ENCODE measurements at regions not wholly inside any gene's neighbourhood (a gene's known extent, or its start where the extent isn't known, plus 50 kb on each side); places are given as distances from the start of the nearest gene placed in this dataset.
"Not testable (repeated sequence)": the region's sequence is repeated elsewhere in the genome, so short reads cannot be mapped to it uniquely, and the experiment has no call there.

DNA sequence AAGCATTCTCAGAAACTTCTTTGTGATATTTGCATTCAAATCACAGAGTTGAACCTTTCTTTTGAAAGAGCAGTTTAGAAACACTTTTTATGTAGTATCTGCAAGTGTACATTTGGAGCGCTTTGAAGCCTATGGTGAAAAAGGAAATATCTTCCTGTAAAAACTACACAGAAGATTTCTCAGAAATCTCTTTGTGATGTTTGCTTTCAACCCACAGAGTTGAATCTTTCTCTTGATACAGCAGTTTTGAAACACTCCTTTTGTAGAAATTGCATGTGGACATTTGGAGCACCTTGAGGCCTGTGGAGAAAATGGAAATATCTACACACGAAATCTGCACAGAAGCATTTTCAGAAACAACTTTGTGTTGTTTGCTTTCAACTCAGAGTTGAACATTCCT is 612.3 kb upstream of the ZNF337 start:
- Histone ChIP-seq H3K4me3 (ENCODE audit: low read depth, low read length) (no peak overlapping the region), H3K27me3 (ENCODE audit: control insufficient read depth, insufficient read depth, low read length) (no peaks in the 10 kb centered on the region), H3K36me3 (ENCODE audit: control insufficient read depth, insufficient read depth, low read length) (no peaks in the 10 kb centered on the region)
- no peak for DNase-seq (ENCODE audit: low read depth)
- TF ChIP-seq, protein P1, sequence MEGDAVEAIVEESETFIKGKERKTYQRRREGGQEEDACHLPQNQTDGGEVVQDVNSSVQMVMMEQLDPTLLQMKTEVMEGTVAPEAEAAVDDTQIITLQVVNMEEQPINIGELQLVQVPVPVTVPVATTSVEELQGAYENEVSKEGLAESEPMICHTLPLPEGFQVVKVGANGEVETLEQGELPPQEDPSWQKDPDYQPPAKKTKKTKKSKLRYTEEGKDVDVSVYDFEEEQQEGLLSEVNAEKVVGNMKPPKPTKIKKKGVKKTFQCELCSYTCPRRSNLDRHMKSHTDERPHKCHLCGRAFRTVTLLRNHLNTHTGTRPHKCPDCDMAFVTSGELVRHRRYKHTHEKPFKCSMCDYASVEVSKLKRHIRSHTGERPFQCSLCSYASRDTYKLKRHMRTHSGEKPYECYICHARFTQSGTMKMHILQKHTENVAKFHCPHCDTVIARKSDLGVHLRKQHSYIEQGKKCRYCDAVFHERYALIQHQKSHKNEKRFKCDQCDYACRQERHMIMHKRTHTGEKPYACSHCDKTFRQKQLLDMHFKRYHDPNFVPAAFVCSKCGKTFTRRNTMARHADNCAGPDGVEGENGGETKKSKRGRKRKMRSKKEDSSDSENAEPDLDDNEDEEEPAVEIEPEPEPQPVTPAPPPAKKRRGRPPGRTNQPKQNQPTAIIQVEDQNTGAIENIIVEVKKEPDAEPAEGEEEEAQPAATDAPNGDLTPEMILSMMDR (IDR thresholded peaks at IDR 0.05; ENCODE audit: insufficient read depth, low read depth, low read length), result no peak
- POLR2A ChIA-PET, result no interaction called here
- CTCF ChIA-PET, result no interaction called here

DNA sequence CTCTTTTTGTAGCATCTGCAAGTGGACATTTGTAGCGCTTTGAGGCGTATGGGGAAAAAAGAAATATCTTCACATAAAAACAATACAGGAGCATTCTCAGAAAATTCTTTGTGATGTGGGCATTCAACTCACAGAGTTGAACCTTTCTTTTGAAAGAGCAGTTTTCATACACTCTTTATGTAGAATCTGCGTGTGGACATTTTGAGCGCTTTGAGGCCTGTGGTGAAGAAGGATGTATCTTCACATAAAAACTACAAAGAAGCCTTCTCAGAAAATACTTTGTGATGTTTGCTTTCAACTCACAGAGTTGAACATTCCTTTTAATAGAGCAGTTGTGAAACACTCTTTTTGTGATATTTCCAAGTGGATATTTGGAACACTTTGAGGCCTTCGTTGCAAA is 598.4 kb upstream of the ZNF337 start:
- no peaks in the 10 kb centered on the region for H3K27me3 ChIP-seq (ENCODE audit: control insufficient read depth, insufficient read depth, low read length)
- no peak overlapping the region for H3K4me3 ChIP-seq (ENCODE audit: low read depth, low read length)
- POLR2A ChIA-PET, result no interaction called here
- CTCF ChIA-PET, result no interaction called here
- no peaks in the 10 kb centered on the region for H3K36me3 ChIP-seq (ENCODE audit: control insufficient read depth, insufficient read depth, low read length)
- TF ChIP-seq, protein P1 (IDR thresholded peaks at IDR 0.05; ENCODE audit: insufficient read depth, low read depth, low read length), result no peak
- no peak for DNase-seq (ENCODE audit: low read depth)

DNA sequence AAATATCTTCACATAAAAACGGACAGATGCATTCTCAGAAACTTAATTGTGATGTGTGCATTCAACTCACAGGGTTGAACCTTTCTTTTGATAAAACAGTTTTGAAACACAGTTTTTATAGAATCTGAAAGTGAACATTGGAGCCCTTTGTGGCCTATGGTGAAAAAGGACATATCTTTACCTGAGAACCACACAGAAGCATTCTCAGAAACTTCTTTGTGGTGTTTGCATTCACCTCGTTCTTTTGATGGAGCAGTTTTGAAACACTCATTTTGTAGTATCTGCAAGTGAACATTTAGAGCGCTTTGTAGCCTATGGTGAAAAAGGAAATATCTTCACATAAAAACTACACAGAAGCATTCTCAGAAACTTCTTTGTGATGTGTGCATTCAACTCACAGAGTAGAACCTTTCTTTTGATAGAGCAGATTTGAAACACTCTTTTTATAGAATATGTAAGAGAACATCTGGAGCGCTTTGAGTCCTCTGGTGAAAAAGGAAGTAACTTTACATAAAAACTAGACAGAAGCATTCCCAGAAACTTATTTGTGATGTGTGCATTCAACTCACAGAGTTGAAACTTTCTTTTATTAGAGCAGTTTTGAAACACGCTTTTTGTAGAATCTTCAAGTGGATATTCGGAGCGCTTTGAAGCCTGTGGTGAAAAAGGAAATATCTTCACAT is 591.9 kb upstream of the ZNF337 start:
- DNase-seq (ENCODE audit: low read depth); H3K36me3 ChIP-seq (ENCODE audit: control insufficient read depth, insufficient read depth, low read length); POLR2A ChIA-PET; H3K27me3 ChIP-seq (ENCODE audit: control insufficient read depth, insufficient read depth, low read length); CTCF ChIA-PET; H3K4me3 ChIP-seq (ENCODE audit: low read depth, low read length): not testable (repeated sequence)

DNA sequence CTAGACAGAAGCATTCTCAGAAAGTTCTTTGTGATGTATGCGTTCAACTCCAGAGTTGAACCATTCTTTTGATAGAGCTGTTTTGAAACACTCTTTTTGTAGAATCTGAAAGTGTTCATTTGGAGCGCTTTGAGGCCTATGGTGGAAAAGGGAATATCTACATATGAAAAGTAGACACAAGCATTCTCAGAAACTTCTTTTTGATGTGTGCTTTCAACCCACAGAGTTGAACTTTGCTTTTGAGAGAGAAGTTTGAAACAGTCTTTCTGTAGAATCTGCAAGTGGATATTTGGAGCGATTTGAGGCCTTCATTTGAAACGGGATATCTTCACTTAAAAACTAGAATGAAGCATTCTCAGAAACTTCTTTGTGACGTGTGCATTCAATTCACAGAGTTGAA is 582.6 kb upstream of the ZNF337 start:
- H3K36me3 ChIP-seq (ENCODE audit: control insufficient read depth, insufficient read depth, low read length), result no peaks in the 10 kb centered on the region
- TF ChIP-seq, protein P1 (IDR thresholded peaks at IDR 0.05; ENCODE audit: insufficient read depth, low read depth, low read length), result no peak
- ChIA-PET POLR2A (no interaction called here), CTCF (no interaction called here)
- H3K4me3 ChIP-seq (ENCODE audit: low read depth, low read length), result no peak overlapping the region
- DNase-seq (ENCODE audit: low read depth), result no peak
- H3K27me3 ChIP-seq (ENCODE audit: control insufficient read depth, insufficient read depth, low read length), result no peaks in the 10 kb centered on the region

DNA sequence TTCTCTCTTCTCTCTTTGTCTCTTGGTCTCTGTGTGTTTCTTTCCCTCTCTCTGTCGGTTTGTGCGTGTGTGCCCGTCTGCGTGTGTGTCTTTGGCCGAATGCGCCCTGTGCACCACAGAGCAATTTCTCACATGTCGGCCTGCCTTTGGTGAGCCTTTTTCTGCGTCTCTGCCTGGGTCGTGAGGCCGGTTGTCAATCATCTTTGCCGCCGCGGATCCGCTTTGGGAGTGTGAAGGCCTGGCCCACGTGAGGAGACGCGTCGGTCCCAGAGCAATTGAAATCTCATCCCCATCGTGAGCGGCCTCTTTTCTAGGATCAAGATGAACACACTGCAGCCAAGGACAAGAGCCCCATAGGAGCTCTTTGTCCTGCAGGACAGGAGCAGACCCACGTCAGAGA is 580.7 kb upstream of the ZNF337 start:
- no peak overlapping the region for H3K4me3 ChIP-seq (ENCODE audit: low read depth, low read length)
- H3K27me3 ChIP-seq (ENCODE audit: control insufficient read depth, insufficient read depth, low read length), result no peaks in the 10 kb centered on the region
- DNase-seq (ENCODE audit: low read depth), result no peak
- POLR2A ChIA-PET, result no interaction called here
- TF ChIP-seq, protein P1 (IDR thresholded peaks at IDR 0.05; ENCODE audit: insufficient read depth, low read depth, low read length), result no peak
- H3K36me3 ChIP-seq (ENCODE audit: control insufficient read depth, insufficient read depth, low read length), result no peaks in the 10 kb centered on the region
- CTCF ChIA-PET, result no interaction called here

DNA sequence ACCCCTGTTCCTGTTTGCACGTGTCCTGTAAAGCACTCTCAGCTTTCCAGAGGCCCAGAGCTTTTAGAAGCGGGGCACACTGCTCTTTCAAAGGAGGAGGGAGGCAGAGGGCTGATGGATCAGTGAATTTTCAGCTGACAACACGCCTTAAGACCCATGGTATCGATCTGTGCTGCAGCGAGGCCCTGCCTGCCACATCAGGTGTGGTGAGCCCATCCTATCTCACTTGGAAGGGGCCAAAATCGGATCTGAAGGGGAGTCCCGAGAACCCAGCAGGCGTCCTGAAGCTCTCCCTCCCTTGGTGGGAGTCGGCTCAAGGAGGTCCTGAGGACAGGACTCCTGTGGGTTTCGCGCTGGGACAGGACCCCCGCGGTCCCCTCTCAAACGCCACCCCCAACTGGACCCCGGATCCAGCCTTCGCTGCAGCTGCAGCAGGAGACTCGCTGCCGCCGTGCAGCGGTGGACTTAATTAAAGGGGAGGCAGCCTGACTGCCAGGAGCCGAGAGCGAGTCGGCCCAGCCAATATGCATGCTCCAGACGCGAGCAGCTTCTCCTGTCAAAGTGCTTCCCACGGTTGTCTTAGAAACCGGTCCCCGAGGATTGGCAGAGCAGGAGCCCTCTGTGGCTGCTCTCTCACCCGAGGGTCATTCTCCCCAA is 580.0 kb upstream of the ZNF337 start:
- TF ChIP-seq, protein P1 (IDR thresholded peaks at IDR 0.05; ENCODE audit: insufficient read depth, low read depth, low read length), result peak; percentile 32
- CTCF ChIA-PET, result no interaction called here
- POLR2A ChIA-PET, result no interaction called here
- peak; percentile 1 for DNase-seq (ENCODE audit: low read depth)
- no peak overlapping the region; the same call in 1 of the 2 replicates for H3K4me3 ChIP-seq (ENCODE audit: low read depth, low read length)
- no peaks in the 10 kb centered on the region for H3K36me3 ChIP-seq (ENCODE audit: control insufficient read depth, insufficient read depth, low read length)
- H3K27me3 ChIP-seq (ENCODE audit: control insufficient read depth, insufficient read depth, low read length), result no peaks in the 10 kb centered on the region

DNA sequence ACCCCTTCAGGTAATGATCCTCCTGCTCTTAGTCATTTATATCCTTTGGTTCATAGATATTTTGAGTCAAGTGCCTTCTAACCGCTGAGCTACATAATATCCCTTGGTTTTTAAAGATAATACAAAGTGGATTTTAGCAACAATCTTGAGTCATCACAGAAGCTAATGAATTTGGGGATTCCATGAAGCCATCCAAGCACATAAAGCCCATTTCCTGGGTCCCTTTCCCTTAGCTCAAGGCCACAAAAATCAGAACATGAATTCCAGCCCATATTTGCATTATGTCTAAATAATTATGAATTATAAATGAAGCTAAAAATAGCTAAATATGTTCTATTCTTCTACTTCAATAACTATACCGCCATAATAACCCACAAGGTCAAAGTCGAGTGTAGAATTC is 572.1 kb upstream of the ZNF337 start:
- POLR2A ChIA-PET, result interaction anchor here (0.6 kb wide), 1 partner anchor 18 kb away, joined by 4 read pairs; no protein-coding TSS in a partner anchor
- CTCF ChIA-PET; H3K36me3 ChIP-seq (ENCODE audit: control insufficient read depth, insufficient read depth, low read length); H3K27me3 ChIP-seq (ENCODE audit: control insufficient read depth, insufficient read depth, low read length); H3K4me3 ChIP-seq (ENCODE audit: low read depth, low read length); DNase-seq (ENCODE audit: low read depth): not testable (repeated sequence)

DNA sequence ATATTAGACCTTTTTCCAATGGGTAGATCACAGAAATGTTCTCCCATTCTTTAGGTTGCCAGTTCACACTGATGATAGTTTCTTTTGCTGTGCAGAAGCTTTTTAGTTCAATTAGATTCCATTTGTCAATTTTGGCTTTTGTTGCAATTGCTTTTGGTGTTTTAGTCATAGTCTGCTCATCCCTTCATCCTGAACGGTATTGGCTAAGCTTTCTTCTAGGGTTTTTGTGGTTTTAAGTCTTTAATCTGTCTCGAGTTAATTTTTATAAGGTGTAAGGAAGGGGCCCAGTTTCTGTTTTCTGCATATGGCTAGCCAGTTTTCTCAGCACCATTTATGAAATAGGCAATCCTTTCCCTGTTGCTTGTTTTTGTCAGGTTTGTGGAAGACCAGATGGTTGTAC is 564.3 kb upstream of the ZNF337 start:
- H3K36me3 ChIP-seq (ENCODE audit: control insufficient read depth, insufficient read depth, low read length); H3K4me3 ChIP-seq (ENCODE audit: low read depth, low read length); H3K27me3 ChIP-seq (ENCODE audit: control insufficient read depth, insufficient read depth, low read length); POLR2A ChIA-PET; DNase-seq (ENCODE audit: low read depth); CTCF ChIA-PET: not testable (repeated sequence)
